GM19025 (cell line): ENCODE measurements at regions not wholly inside any gene's neighbourhood (a gene's known extent, or its start where the extent isn't known, plus 50 kb on each side); places are given as distances from the start of the nearest gene placed in this dataset.

Experiments used
- ATAC-seq: cut with Tn5 transposase; IDR thresholded peaks from one replicate; pipeline ENCODE4 v1.9.1; 2021; ENCODE audit warnings: mild to moderate bottlenecking, low read depth, moderate library complexity; ENCODE audit not compliant: unreplicated experiment

- ATAC-seq, result no peak
Measured at GRCh38 chrX:5122181-5122678, 1106.4 kb downstream of the NLGN4X start.

GRCh38 chrX:5117816-5118215 is 1110.9 kb downstream of the NLGN4X start:
- no peak for ATAC-seq

- ATAC-seq, result no peak
Measured at GRCh38 chrX:5113128-5113527, 1115.5 kb downstream of the NLGN4X start.

- ATAC-seq, result no peak
Measured at GRCh38 chrX:5100004-5100403, 1128.7 kb downstream of the NLGN4X start.

- no peak for ATAC-seq
Measured at GRCh38 chrX:5086388-5086787, 1142.3 kb downstream of the NLGN4X start.

- no peak for ATAC-seq
Measured at GRCh38 chrX:5084279-5084678, 1144.4 kb downstream of the NLGN4X start.

- no peak for ATAC-seq
Measured at GRCh38 chrX:5082705-5083104, 1146.0 kb downstream of the NLGN4X start.

- no peak for ATAC-seq
Measured at GRCh38 chrX:5080791-5081190, 1147.9 kb downstream of the NLGN4X start.

GRCh38 chrX:5068550-5068949 is 1160.1 kb downstream of the NLGN4X start:
- no peak for ATAC-seq

GRCh38 chrX:5057786-5058185 is 1170.9 kb downstream of the NLGN4X start:
- no peak for ATAC-seq

GRCh38 chrX:5054852-5055251 is 1173.8 kb downstream of the NLGN4X start:
- no peak for ATAC-seq

GRCh38 chrX:5051831-5052491 is 1176.7 kb downstream of the NLGN4X start:
- no peak for ATAC-seq

- ATAC-seq, result no peak
Measured at GRCh38 chrX:5042563-5042962, 1186.1 kb downstream of the NLGN4X start.

- ATAC-seq, result no peak
Measured at GRCh38 chrX:5031792-5032191, 1196.9 kb downstream of the NLGN4X start.

- ATAC-seq, result no peak
Measured at GRCh38 chrX:5015451-5015850, 1213.2 kb downstream of the NLGN4X start.

- no peak for ATAC-seq
Measured at GRCh38 chrX:4994855-4995254, 1233.8 kb downstream of the NLGN4X start.

- ATAC-seq, result no peak
Measured at GRCh38 chrX:4978613-4979012, 1250.1 kb downstream of the NLGN4X start.

- no peak for ATAC-seq
Measured at GRCh38 chrX:4971646-4972045, 1257.0 kb downstream of the NLGN4X start.

GRCh38 chrX:4964112-4964511 is 1250.7 kb upstream of the PRKX start:
- no peak for ATAC-seq

- ATAC-seq, result no peak
Measured at GRCh38 chrX:4963432-4963831, 1250.0 kb upstream of the PRKX start.

GRCh38 chrX:4944767-4945166 is 1231.3 kb upstream of the PRKX start:
- ATAC-seq, result no peak

GRCh38 chrX:4936315-4936714 is 1222.9 kb upstream of the PRKX start:
- no peak for ATAC-seq

- ATAC-seq, result no peak
Measured at GRCh38 chrX:4935846-4936245, 1222.4 kb upstream of the PRKX start.
